Neuron (in vitro differentiated cells): ENCODE measurements at regions not wholly inside any gene's neighbourhood (a gene's known extent, or its start where the extent isn't known, plus 50 kb on each side); places are given as distances from the start of the nearest gene placed in this dataset.

ENCODE experiments used
- H2AFZ ChIP-seq: one replicate; pipeline ENCODE4 v1.6.1; 2013; ENCODE audit warnings: low read depth, mild to moderate bottlenecking, inconsistent platforms, low read length, moderate library complexity
- H3K27me3 ChIP-seq: one replicate; pipeline ENCODE4 v1.6.1; 2013; ENCODE audit warnings: low read length; ENCODE audit not compliant: insufficient read depth
- H3K36me3 ChIP-seq: one replicate; pipeline ENCODE4 v1.6.1; 2013; ENCODE audit warnings: low read length; ENCODE audit not compliant: insufficient read depth
- H3K4me1 ChIP-seq: one replicate; pipeline ENCODE4 v1.6.1; 2013; ENCODE audit warnings: low read length; ENCODE audit not compliant: insufficient read depth
- H3K4me3 ChIP-seq: 2 replicates; pipeline ENCODE4 v1.5.1; 2013; ENCODE audit warnings: mild to moderate bottlenecking, low read length, moderate library complexity
- H3K9me3 ChIP-seq: one replicate; pipeline ENCODE4 v1.6.1; 2013; ENCODE audit warnings: low read length

GRCh38 chr6:8655670-8656454, 220.5 kb upstream of the SLC35B3 start:
- no peaks in the 10 kb centered on the region for H3K4me1 ChIP-seq
- no peaks in the 10 kb centered on the region for H3K36me3 ChIP-seq
- no peak overlapping the region for H2AFZ ChIP-seq
- H3K4me3 ChIP-seq = no peak overlapping the region
- no peaks in the 10 kb centered on the region for H3K9me3 ChIP-seq
- no peaks in the 10 kb centered on the region for H3K27me3 ChIP-seq

- Histone ChIP-seq H3K4me1 (no peaks in the 10 kb centered on the region), H3K27me3 (no peaks in the 10 kb centered on the region), H2AFZ (no peak overlapping the region), H3K9me3 (no peaks in the 10 kb centered on the region), H3K4me3 (no peak overlapping the region), H3K36me3 (no peaks in the 10 kb centered on the region)
Observed at GRCh38 chr6:8652710-8653109, 217.4 kb upstream of the SLC35B3 start.

GRCh38 chr6:8651998-8652397, 216.7 kb upstream of the SLC35B3 start:
- Histone ChIP-seq H3K27me3 (no peaks in the 10 kb centered on the region), H3K9me3 (no peaks in the 10 kb centered on the region), H2AFZ (no peak overlapping the region), H3K4me3 (no peak overlapping the region), H3K36me3 (no peaks in the 10 kb centered on the region), H3K4me1 (no peaks in the 10 kb centered on the region)

- Histone ChIP-seq H3K4me1 (no peaks in the 10 kb centered on the region), H3K4me3 (no peak overlapping the region), H3K27me3 (no peaks in the 10 kb centered on the region)
Observed at GRCh38 chr6:8645212-8645611, 209.9 kb upstream of the SLC35B3 start.

GRCh38 chr6:8644306-8644705, 209.0 kb upstream of the SLC35B3 start:
- Histone ChIP-seq H2AFZ (no peak overlapping the region), H3K9me3 (no peaks in the 10 kb centered on the region), H3K27me3 (no peaks in the 10 kb centered on the region), H3K36me3 (no peaks in the 10 kb centered on the region), H3K4me1 (no peaks in the 10 kb centered on the region), H3K4me3 (no peak overlapping the region)

More at GRCh38 chr6:8645212-8645611, 209.9 kb upstream of the SLC35B3 start:
- H3K9me3 ChIP-seq = no peaks in the 10 kb centered on the region
- no peaks in the 10 kb centered on the region for H3K36me3 ChIP-seq
- no peak overlapping the region for H2AFZ ChIP-seq

- Histone ChIP-seq H2AFZ (no peak overlapping the region), H3K4me3 (no peak overlapping the region), H3K4me1 (no peaks in the 10 kb centered on the region), H3K9me3 (no peaks in the 10 kb centered on the region), H3K27me3 (no peaks in the 10 kb centered on the region), H3K36me3 (no peaks in the 10 kb centered on the region)
Observed at GRCh38 chr6:8642854-8643253, 207.5 kb upstream of the SLC35B3 start.

- Histone ChIP-seq H3K27me3 (no peaks in the 10 kb centered on the region), H3K4me3 (no peak overlapping the region), H3K36me3 (no peaks in the 10 kb centered on the region), H3K9me3 (no peaks in the 10 kb centered on the region), H3K4me1 (no peaks in the 10 kb centered on the region), H2AFZ (no peak overlapping the region)
Observed at GRCh38 chr6:8642131-8642530, 206.8 kb upstream of the SLC35B3 start.

- H2AFZ ChIP-seq = no peak overlapping the region
- H3K4me3 ChIP-seq = no peak overlapping the region
- no peaks in the 10 kb centered on the region for H3K36me3 ChIP-seq
- H3K4me1 ChIP-seq = no peaks in the 10 kb centered on the region
- no peaks in the 10 kb centered on the region for H3K9me3 ChIP-seq
- peaks cover 3% of the 10 kb centered on the region for H3K27me3 ChIP-seq
Observed at GRCh38 chr6:8639928-8640649, 204.7 kb upstream of the SLC35B3 start.

GRCh38 chr6:8637896-8638597, 202.7 kb upstream of the SLC35B3 start:
- Histone ChIP-seq H2AFZ (no peak overlapping the region), H3K4me1 (no peaks in the 10 kb centered on the region), H3K4me3 (no peak overlapping the region), H3K36me3 (no peaks in the 10 kb centered on the region), H3K27me3 (peaks cover 3% of the 10 kb centered on the region), H3K9me3 (no peaks in the 10 kb centered on the region)

- H3K27me3 ChIP-seq = peaks cover 3% of the 10 kb centered on the region
Observed at GRCh38 chr6:8633762-8634161, 198.4 kb upstream of the SLC35B3 start.

GRCh38 chr6:8628736-8629135, 193.4 kb upstream of the SLC35B3 start:
- Histone ChIP-seq H3K4me1 (no peaks in the 10 kb centered on the region), H2AFZ (no peak overlapping the region), H3K36me3 (no peaks in the 10 kb centered on the region), H3K9me3 (no peaks in the 10 kb centered on the region), H3K4me3 (no peak overlapping the region), H3K27me3 (no peaks in the 10 kb centered on the region)

More at GRCh38 chr6:8633762-8634161, 198.4 kb upstream of the SLC35B3 start:
- H3K4me3 ChIP-seq = no peak overlapping the region
- H3K9me3 ChIP-seq = no peaks in the 10 kb centered on the region
- no peak overlapping the region for H2AFZ ChIP-seq
- H3K4me1 ChIP-seq = no peaks in the 10 kb centered on the region
- no peaks in the 10 kb centered on the region for H3K36me3 ChIP-seq

GRCh38 chr6:8628063-8628462, 192.7 kb upstream of the SLC35B3 start:
- no peak overlapping the region for H2AFZ ChIP-seq
- H3K36me3 ChIP-seq = no peaks in the 10 kb centered on the region
- no peaks in the 10 kb centered on the region for H3K27me3 ChIP-seq
- H3K4me3 ChIP-seq = no peak overlapping the region
- H3K9me3 ChIP-seq = no peaks in the 10 kb centered on the region
- H3K4me1 ChIP-seq = no peaks in the 10 kb centered on the region
